Pons (tissue), 1 donor: ENCODE measurements at regions not wholly inside any gene's neighbourhood (a gene's known extent, or its start where the extent isn't known, plus 50 kb on each side); places are given as distances from the start of the nearest gene placed in this dataset.

Experiments
- DNase-seq: peaks from one replicate; pipeline ENCODE4 v3.0.0-alpha.2; 2016; ENCODE audit warnings: low spot score

GRCh38 chr5:54610197-54610944 is 92.8 kb downstream of the SNX18 start:
- DNase-seq = peak; percentile 42

- DNase-seq = no peak
These were observed 91.0 kb downstream of the SNX18 start for GRCh38 chr5:54608423-54609085.

GRCh38 chr5:54607006-54607405 is 89.4 kb downstream of the SNX18 start:
- no peak for DNase-seq

GRCh38 chr5:54603372-54603771 is 85.8 kb downstream of the SNX18 start:
- DNase-seq = no peak

GRCh38 chr5:54602475-54602874 is 84.9 kb downstream of the SNX18 start:
- DNase-seq = no peak

GRCh38 chr5:54601411-54602230 is 84.1 kb downstream of the SNX18 start:
- DNase-seq = peak; percentile 76
